ENCODE measurements at regions not wholly inside any gene's neighbourhood (a gene's known extent, or its start where the extent isn't known, plus 50 kb on each side); places are given as distances from the start of the nearest gene placed in this dataset.
"Not testable (repeated sequence)": the region's sequence is repeated elsewhere in the genome, so short reads cannot be mapped to it uniquely, and the experiment has no call there.

GRCh38 chr7:136403591-136403990, 426.4 kb upstream of the MTPN start:
- no peak overlapping the region for H3K27ac ChIP-seq
- DNase-seq (ENCODE audit: low spot score): no peak
- no peak overlapping the region for H3K4me3 ChIP-seq
- TF ChIP-seq, protein P1, sequence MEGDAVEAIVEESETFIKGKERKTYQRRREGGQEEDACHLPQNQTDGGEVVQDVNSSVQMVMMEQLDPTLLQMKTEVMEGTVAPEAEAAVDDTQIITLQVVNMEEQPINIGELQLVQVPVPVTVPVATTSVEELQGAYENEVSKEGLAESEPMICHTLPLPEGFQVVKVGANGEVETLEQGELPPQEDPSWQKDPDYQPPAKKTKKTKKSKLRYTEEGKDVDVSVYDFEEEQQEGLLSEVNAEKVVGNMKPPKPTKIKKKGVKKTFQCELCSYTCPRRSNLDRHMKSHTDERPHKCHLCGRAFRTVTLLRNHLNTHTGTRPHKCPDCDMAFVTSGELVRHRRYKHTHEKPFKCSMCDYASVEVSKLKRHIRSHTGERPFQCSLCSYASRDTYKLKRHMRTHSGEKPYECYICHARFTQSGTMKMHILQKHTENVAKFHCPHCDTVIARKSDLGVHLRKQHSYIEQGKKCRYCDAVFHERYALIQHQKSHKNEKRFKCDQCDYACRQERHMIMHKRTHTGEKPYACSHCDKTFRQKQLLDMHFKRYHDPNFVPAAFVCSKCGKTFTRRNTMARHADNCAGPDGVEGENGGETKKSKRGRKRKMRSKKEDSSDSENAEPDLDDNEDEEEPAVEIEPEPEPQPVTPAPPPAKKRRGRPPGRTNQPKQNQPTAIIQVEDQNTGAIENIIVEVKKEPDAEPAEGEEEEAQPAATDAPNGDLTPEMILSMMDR (IDR thresholded peaks at IDR 0.05): no peak

DNA sequence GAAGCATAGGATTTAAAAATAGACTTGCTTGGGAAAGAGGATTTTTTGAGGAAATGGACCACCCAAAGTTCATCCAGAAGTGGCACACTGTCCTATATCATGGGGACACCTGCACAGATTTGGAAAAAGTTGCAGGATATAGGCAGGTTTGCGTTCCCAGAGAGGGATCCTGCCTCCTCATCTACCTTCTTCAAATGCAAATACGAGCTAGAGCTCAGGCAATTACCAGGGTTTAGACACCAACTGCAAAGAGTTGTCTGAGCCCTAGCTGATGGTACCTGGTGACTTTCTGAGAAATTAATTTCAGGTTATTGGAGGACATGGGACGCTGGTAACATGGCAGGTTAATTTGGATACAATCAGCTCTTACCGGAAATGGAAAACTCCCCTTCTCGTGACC, 423.7 kb upstream of the MTPN start:
- no peak overlapping the region for H3K4me3 ChIP-seq
- H3K27ac ChIP-seq: no peak overlapping the region
- TF ChIP-seq, protein P1 (IDR thresholded peaks at IDR 0.05): no peak
- DNase-seq (ENCODE audit: low spot score): no peak

DNA sequence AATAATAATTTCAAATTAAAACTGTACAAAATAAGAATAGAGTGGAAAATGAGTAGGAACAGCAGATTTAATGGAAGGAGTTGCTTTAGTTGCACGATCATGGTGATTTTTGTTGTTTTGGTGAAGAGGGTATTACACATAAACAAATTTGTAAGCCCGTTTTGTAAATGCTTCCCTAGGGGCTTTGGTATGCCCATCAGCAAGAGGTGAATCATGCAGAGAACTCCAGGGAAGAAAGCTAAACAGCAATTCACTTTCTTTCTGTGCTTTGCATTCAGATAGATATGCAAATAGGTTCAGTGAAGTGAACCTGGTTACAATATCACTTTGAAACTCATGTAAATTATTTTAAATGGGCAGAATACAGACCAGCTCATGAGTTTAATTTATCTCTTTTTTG, 422.2 kb upstream of the MTPN start:
- TF ChIP-seq, protein P1 (IDR thresholded peaks at IDR 0.05): no peak
- Histone ChIP-seq H3K4me3 (no peak overlapping the region), H3K27ac (no peak overlapping the region)
- DNase-seq (ENCODE audit: low spot score): no peak

- H3K27ac ChIP-seq: no peak overlapping the region
- DNase-seq (ENCODE audit: low spot score): no peak
- TF ChIP-seq, protein P1 (IDR thresholded peaks at IDR 0.05): no peak
- no peak overlapping the region for H3K4me3 ChIP-seq
Measured at GRCh38 chr7:136392856-136393255, 415.7 kb upstream of the MTPN start.

DNA sequence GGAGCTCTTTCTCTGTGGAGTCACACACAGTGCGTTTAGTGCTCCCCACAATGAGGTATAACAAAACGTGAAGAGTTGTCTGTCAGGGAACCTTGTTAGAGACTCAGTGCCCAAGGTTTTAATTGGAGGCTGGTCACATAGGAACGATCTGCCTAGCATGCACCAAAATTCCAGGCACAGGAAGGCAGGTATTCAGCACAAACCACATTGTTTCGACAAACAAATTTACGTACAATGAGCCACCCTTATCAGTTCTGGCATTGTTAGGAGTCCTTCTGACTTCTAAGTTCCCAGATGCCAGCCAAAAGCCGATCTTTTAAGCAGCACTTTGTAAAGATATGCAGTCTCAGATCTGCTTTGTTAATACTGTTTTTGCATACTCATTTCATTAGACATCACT, 414.2 kb upstream of the MTPN start:
- DNase-seq (ENCODE audit: low spot score): no peak
- TF ChIP-seq, protein P1 (IDR thresholded peaks at IDR 0.05): no peak
- Histone ChIP-seq H3K27ac (no peak overlapping the region), H3K4me3 (no peak overlapping the region)

DNA sequence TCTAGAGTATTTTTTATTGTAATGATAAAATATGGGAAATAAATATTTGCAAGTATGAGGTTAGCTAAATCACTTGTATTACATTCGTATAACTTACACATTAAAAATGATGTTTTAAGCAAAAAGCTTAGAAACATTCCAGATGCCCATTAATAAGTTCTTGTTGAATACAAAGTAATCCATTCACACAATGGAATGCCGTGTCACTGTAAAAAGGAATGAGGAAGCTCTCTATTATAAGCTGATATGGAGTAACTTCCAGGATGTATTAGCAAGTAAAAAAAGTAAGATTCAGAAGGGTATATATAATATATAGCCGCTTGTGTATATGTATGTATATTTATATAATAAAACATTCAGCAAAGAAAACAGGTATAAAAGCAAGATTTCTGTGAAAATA, 412.8 kb upstream of the MTPN start:
- DNase-seq (ENCODE audit: low spot score): no peak
- TF ChIP-seq, protein P1 (IDR thresholded peaks at IDR 0.05): no peak
- Histone ChIP-seq H3K27ac (no peak overlapping the region), H3K4me3 (no peak overlapping the region)

DNA sequence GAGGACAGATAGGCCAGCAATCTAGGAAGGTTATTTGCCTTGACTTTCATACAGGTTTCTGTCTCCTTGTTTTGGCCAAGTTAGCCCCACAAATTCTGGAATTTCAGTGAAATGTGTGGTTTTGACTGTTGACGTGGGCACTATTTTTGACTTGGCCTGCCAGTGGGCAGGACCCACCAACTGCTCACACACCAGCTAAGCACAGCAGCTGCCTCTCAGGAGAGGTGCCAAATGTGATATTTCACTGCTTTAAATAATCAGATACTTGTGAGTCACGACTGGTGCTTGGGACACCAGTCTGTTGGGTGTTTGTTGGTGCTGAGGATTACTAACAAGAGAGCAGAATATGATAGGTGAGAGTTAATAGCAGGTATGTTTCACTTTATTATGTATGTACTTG, 409.7 kb upstream of the MTPN start:
- no peak for DNase-seq (ENCODE audit: low spot score)
- Histone ChIP-seq H3K27ac (no peak overlapping the region), H3K4me3 (no peak overlapping the region)
- TF ChIP-seq, protein P1 (IDR thresholded peaks at IDR 0.05): no peak

GRCh38 chr7:136371409-136371808, 394.2 kb upstream of the MTPN start:
- not testable (repeated sequence) for H3K27ac ChIP-seq; DNase-seq (ENCODE audit: low spot score)

More at GRCh38 chr7:136371409-136371808, 394.2 kb upstream of the MTPN start:
- not testable (repeated sequence) for H3K4me3 ChIP-seq
